NB4 (cell line): ENCODE measurements at regions not wholly inside any gene's neighbourhood (a gene's known extent, or its start where the extent isn't known, plus 50 kb on each side); places are given as distances from the start of the nearest gene placed in this dataset.

Experiments used
- POLR2A ChIP-seq: IDR thresholded peaks from 2 replicates; pipeline ENCODE4 v1.6.1; 2011; ENCODE audit warnings: mild to moderate bottlenecking; ENCODE audit not compliant: insufficient read length; ENCODE audit errors: extremely low read depth
- TF ChIP-seq, protein P1 (sequence below): IDR thresholded peaks from one replicate; pipeline ENCODE4 v1.5.1; 2012; ENCODE audit warnings: low read depth, low read length

GRCh38 chr13:110811771-110812120 lies 98.2 kb downstream of the ING1 start:
- TF ChIP-seq POLR2A: no peak
- TF ChIP-seq, protein P1, sequence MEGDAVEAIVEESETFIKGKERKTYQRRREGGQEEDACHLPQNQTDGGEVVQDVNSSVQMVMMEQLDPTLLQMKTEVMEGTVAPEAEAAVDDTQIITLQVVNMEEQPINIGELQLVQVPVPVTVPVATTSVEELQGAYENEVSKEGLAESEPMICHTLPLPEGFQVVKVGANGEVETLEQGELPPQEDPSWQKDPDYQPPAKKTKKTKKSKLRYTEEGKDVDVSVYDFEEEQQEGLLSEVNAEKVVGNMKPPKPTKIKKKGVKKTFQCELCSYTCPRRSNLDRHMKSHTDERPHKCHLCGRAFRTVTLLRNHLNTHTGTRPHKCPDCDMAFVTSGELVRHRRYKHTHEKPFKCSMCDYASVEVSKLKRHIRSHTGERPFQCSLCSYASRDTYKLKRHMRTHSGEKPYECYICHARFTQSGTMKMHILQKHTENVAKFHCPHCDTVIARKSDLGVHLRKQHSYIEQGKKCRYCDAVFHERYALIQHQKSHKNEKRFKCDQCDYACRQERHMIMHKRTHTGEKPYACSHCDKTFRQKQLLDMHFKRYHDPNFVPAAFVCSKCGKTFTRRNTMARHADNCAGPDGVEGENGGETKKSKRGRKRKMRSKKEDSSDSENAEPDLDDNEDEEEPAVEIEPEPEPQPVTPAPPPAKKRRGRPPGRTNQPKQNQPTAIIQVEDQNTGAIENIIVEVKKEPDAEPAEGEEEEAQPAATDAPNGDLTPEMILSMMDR: no peak
